OCI-LY3 (cell line): ENCODE measurements at regions not wholly inside any gene's neighbourhood (a gene's known extent, or its start where the extent isn't known, plus 50 kb on each side); places are given as distances from the start of the nearest gene placed in this dataset.

Experiments used
- CTCF ChIP-seq: fragments of 200-600, 300-600 bp; sonication (generic); IDR thresholded peaks from 2 replicates; pipeline ENCODE4 v1.5.1; 2014; ENCODE audit warnings: antibody characterized with exemption, low read length, low read depth
- EZH2phosphoT487 ChIP-seq: fragments of 200-600 bp; shearing (Covaris generic); IDR thresholded peaks from 2 replicates; pipeline ENCODE4 v1.6.1; 2018; ENCODE audit warnings: antibody characterized with exemption, mixed run types, low read depth

GRCh38 chr3:152770296-152770695 lies 64.6 kb upstream of the P2RY1 start:
- TF ChIP-seq EZH2phosphoT487 (no peak), CTCF (no peak)
